Activated T-cell treated with anti-CD3 and anti-CD28 coated beads for 1 hour (primary cell): ENCODE measurements at regions not wholly inside any gene's neighbourhood (a gene's known extent, or its start where the extent isn't known, plus 50 kb on each side); places are given as distances from the start of the nearest gene placed in this dataset.
"Not testable (repeated sequence)": the region's sequence is repeated elsewhere in the genome, so short reads cannot be mapped to it uniquely, and the experiment has no call there.

ENCODE experiments used
- DNase-seq: peaks from one replicate; pipeline ENCODE4 v3.0.0-alpha.2; 2020; ENCODE audit warnings: low read depth

GRCh38 chr20:61096463-61096862, 155.6 kb upstream of the CDH4 start:
- DNase-seq: no peak

DNA sequence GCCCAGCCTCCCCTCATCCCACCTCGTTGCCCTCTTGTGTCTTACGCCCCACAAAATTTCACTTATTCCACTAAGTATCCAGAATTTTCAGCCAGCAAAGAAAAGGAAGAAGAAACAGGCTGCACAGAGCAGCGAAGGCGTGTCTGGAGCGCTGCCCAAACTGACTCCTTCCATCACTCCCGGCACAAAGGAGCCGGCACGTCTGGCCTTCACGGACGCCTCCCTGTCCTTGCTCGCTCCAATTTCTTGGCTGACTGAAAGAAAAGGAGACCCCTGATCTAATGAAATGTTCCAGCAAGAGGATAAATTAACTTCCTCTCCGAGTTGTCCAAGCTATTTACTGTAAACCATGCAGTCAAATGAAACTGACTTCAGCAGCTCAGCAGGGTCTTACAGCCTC, 152.3 kb upstream of the CDH4 start:
- no peak for DNase-seq

DNA sequence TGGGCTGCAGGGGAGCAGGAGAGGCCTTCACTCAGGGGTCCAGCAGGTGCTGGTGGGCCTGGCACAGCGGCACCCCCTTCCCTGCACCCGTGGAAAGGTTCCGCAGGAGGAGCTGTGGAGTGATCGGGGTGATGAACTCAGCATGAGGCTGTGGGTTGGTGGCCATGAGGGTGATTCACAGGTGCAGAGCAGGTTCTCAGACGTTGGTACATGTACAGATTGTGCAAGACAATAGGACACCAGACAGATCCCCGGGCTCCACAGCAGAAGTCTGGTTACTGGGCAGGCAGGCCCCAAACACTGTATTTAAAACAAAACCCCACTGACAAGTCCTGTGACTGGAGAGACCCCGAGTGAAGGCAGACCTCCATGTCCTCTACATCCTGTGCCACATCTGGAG, 151.6 kb upstream of the CDH4 start:
- DNase-seq: no peak

- DNase-seq: not testable (repeated sequence)
Observed at GRCh38 chr20:61101321-61101720, 150.7 kb upstream of the CDH4 start.

GRCh38 chr20:61104232-61104631, 147.8 kb upstream of the CDH4 start:
- DNase-seq: no peak

DNA sequence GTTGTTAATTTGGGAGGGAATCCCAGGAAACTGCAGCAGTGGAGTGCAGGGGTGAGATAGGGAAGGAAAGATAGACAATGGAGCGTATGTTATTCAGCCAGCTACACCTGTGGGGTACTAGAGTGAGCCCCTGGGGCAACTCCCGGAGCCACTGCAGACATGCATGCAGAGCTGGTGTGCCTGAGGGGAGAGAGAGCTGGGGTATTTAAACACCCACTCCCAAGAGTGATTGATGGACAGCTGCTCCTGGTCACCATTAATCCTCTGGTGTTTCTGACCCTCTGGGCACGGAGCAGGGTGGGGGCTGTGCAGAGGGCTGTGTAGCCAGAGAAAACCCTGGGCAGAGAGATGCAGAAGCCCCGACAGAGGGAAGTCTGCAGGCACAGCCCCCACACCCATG, 146.7 kb upstream of the CDH4 start:
- no peak for DNase-seq

GRCh38 chr20:61106438-61106837, 145.6 kb upstream of the CDH4 start:
- DNase-seq: no peak

- no peak for DNase-seq
Observed at GRCh38 chr20:61109221-61109805, 142.7 kb upstream of the CDH4 start.

DNA sequence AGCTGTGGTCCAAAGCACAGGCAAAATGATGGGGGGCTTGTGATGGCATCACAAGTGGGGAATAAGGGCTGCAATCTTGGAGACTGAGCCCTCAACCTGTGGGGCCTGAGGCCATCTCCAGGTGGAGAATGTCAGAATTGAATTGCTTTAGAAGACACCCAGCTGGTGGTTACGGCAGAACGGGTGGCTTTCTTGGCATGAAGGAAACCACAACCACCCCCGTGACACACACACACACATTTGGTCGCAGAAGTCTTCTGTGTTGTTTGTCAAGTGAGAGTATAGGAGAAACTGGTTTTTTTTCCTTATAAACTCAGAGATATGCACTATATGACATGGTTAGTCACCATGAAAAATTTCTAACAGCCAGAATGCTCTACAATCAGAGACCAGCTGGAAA, 139.5 kb upstream of the CDH4 start:
- no peak for DNase-seq

DNA sequence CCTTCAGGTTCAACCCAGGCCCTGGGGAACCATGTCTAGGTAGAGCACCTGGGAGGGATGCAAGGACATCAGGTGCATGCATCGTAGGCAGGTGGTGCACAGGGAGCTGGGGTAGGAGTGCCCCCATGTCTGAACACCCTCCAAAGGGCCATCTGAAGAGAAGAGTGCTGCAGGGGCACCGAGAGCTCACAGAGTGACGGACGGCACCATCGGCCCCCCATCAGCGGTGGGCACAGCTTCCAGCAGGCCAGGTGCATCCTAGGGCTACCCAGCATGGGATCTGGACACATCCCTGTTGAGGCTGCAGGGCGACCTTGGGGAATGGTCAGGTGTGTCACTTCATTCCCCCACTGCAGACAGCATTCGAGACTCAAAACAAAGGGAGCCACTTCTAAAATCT, 138.3 kb upstream of the CDH4 start:
- DNase-seq: no peak

GRCh38 chr20:61114493-61115175, 137.4 kb upstream of the CDH4 start:
- no peak for DNase-seq

DNA sequence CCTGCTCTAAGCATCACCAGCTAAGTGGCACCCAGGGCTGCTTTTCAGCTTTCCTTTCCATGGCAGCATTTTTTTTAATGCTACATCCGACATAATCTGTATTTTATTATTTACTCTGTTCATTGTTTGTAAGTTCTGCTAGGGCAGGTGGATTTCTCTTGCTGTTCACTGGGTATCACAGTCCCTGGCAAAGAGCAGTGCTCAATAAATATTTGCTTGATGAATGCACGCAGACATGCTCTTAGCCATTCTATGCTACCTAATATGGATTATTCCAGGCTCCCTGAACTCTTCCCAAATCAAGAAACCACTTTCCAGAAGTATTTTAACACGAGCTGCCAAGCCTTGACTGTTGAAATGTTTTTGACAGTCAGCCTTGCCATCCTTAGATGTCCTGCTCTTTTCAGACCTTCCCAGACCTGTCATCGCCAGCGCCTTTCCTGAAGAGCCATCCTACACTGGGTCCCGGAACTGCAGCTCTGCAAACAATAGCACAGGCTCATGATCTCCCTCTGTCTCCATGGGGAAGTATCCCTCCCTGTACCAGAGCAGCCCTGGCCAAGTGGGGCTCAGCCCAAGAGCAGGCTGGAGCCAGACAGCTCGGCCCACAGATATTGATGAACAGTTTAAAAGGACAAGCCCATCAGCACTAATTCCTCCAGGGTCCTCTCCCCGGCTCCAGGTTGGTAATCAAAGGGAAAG, 136.5 kb upstream of the CDH4 start:
- no peak for DNase-seq

DNA sequence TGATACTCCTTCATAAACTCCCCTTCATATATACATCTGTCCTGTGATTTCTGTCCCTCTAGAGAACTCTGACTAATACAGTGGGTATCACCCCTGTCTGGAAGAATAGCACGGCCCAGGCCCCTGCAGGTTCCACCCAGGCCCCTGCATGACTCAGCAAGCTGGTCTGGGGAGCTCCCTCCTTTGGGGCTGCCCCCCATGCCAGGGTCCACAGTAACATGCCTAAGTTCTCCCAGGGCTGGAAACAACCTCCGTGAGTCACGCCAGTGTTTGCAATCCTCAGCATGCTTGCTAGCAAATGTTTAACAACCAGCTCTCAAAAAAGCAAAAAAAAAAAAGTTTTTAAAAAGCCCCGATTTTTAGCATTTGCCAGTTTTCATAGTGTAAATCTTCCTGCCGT, 134.3 kb upstream of the CDH4 start:
- DNase-seq: no peak

GRCh38 chr20:61118429-61119224, 133.4 kb upstream of the CDH4 start:
- DNase-seq: no peak

DNA sequence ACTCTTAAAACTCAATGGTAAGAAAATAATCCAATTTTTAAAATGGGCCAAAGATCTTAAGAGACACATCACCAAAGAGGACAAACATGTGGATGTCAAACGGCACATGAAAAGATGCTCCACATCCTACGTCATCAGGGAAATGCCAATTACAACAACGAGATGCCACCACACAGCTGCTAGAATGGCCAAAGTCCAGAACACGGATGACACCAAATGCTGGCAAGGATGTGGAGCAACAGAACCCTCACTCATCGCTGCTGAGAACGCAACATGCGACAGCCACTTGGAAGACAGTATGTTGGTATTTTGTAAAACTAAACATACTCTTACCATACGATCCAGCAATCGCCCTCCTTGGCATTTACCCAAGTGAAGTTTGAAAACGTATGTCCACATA, 132.8 kb upstream of the CDH4 start:
- DNase-seq: no peak

- no peak for DNase-seq
Observed at GRCh38 chr20:61119794-61120410, 132.2 kb upstream of the CDH4 start.

DNA sequence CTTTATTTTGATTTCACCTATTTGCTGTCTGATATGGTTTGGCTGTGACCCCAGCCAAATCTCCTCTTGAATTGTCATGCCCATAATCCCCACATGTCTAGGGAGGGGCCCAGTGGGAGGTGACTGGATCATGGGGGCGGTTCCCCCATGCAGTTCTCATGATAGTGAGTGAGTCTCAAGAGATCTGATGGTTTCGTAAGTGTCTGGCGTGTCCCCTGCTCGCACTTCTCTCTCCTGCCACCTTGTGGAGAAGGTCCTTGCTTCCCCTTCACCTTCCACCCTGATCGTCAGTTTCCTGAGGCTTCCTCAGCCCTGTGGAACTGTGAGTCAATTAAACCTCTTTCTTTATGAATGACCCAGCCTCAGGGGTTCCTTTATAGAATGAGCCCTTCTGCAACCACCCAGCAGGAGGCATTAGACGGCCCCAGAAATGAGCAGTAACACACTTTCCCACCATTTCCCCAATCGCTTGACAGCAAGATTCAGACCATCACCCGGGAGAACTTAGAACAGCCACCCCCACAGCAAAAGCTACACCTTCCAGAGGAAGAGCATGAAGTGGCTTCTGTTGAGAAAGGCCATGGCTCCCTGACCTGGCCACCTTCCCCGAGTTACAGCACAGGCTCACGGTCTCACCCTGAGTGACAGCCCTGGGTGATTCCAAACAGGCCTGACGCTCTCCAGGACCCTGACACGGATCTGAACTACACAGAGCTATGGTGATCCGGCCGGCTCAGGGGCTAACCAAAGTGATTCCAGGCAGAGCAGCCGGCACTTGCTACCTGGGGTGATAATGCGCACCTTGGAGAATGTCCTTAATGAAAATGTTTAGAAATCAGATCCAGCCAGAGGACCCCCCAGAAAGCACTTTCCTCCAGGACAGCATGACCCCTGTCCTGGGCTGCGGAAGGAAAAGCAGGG, 131.2 kb upstream of the CDH4 start:
- peak; percentile 5 for DNase-seq

GRCh38 chr20:61121661-61122060, 130.4 kb upstream of the CDH4 start:
- no peak for DNase-seq

DNA sequence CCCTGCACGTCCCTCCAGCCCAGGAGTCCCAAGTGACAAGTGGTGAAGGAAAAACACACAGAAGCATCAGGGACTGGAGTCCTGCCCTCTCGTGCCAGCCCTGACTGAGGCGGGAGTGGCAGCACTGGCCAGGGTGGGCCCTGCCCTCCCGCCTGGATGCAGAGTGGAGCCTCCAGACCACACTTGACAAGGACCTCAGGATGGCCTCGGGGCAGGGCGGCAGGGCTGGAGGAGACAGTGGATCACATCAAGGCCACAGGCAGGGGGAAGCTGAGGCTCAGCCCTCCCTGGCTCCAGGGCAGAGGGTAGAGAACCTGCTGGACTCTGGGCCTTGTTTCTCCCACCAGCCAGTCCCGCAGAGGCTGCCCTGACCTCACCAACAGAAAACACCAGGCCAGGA, 128.8 kb upstream of the CDH4 start:
- DNase-seq: no peak

DNA sequence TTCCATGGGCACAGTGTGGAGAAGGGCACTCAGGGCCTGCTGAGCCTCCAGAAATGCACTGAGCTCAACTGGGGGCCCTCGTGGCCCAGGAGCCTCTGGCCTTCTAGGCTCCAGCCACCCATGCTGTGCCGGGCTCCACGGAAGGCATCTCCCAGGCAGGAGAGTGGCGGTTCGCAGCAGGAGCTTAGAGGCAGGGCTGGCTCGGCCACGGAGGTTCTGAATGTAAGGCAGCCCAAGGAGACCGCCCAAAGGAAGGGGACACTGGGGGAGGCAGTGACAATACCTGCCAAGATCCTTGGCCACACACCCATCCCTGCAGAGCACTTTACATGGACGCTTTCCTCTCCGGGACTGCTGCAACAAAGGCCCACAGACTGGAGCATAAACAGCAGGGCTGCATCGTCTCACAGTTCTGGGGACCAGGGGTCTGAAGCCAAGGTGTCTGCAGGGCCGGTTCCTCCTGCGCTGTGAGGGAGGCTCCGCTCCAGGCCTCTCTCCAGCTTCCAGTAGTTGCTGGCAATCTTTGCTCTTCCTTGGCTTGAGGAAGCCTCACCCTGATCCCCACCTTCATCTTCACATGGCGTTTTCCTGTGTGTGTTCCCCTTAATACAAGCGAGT, 128.2 kb upstream of the CDH4 start:
- no peak for DNase-seq

- no peak for DNase-seq
Observed at GRCh38 chr20:61125076-61125475, 127.0 kb upstream of the CDH4 start.
